ENCODE measurements at regions not wholly inside any gene's neighbourhood (a gene's known extent, or its start where the extent isn't known, plus 50 kb on each side); places are given as distances from the start of the nearest gene placed in this dataset.

DNA sequence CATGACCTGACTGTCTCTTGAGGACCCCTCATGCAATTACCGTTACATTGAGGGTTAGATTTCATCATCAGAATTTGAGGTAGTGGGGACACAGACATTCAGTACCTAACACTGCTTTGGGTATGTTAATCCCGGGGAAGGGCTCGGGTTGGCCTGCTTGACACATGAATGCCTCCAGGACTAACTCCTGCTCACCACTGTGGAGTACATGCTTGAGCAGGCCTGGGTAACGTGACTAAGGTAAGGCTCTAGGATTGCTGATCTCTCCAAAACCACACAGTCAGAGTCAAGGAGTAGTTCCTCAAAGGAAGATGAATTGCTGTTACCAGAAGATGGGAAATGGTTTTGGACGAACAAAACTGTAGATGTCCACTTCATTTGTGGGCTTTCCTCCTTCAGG lies 376.3 kb upstream of the ZNF462 start:
- Histone ChIP-seq H2BK5ac (ENCODE audit: low read depth, low read length) (no peak overlapping the region), H3K27ac (ENCODE audit: low read depth, low read length) (no peak overlapping the region), H3K4me2 (ENCODE audit: insufficient read depth in 1 of 2, low read depth in 2 of 2, low read length in 2 of 2) (no peak overlapping the region), H3K56ac (replicated peaks; ENCODE audit: insufficient read length, low read depth, low read length) (no peak overlapping the region), H2AFZ (ENCODE audit: low read length) (no peak overlapping the region), H3K18ac (ENCODE audit: extremely low read depth, low read length) (no peak overlapping the region), H4K5ac (ENCODE audit: insufficient read length, low read depth, low read length) (no peak overlapping the region), H3K36me3 (ENCODE audit: control insufficient read depth in 2 of 4, insufficient read depth in 4 of 4, low read length in 3 of 4) (no peaks in the 10 kb centered on the region), H3K9me3 (ENCODE audit: insufficient read depth in 2 of 2, low read depth in 1 of 2, low read length in 1 of 2) (no peaks in the 10 kb centered on the region), H2BK20ac (ENCODE audit: low read length) (no peak overlapping the region), H3K27me3 (replicated peaks in 1 of 4; ENCODE audit: control insufficient read depth in 3 of 4, extremely low read depth in 1 of 4, insufficient read depth in 3 of 4, low read length in 3 of 4) (no peaks in the 10 kb centered on the region), H2AK5ac (ENCODE audit: low read depth, low read length) (no peak overlapping the region), H2BK120ac (replicated peaks; ENCODE audit: low read depth, low read length) (no peak overlapping the region), H3K4me1 (replicated peaks in 1 of 4; ENCODE audit: control insufficient read depth in 3 of 4, insufficient read depth in 4 of 4, low read length in 3 of 4) (no peaks in the 10 kb centered on the region), H4K8ac (ENCODE audit: extremely low read depth, insufficient read depth, low read length) (no peak overlapping the region), H3K23ac (ENCODE audit: insufficient read length) (no peak overlapping the region), H2BK15ac (ENCODE audit: low read length) (no peak overlapping the region), H2BK12ac (ENCODE audit: low read depth, low read length) (no peak overlapping the region), H3K4ac (replicated peaks; ENCODE audit: insufficient read length, low read depth, low read length) (no peak overlapping the region), H3K9ac (replicated peaks in 1 of 4; ENCODE audit: extremely low read depth in 1 of 4, low read depth in 3 of 4, low read length in 3 of 4) (no peak overlapping the region), H3K79me1 (ENCODE audit: low read depth, low read length) (no peaks in the 10 kb centered on the region), H3K23me2 (ENCODE audit: low read depth, low read length) (no peaks in the 10 kb centered on the region), H3K4me3 (ENCODE audit: extremely low read depth in 1 of 4, insufficient read depth in 2 of 4, low read depth in 3 of 4, low read length in 4 of 4) (no peak overlapping the region), H3K79me2 (ENCODE audit: control insufficient read depth in 1 of 2, insufficient read depth in 2 of 2, low read length in 2 of 2) (no peaks in the 10 kb centered on the region), H4K91ac (replicated peaks; ENCODE audit: insufficient read length, low read length) (no peak overlapping the region), H4K20me1 (replicated peaks in 1 of 2; ENCODE audit: control insufficient read depth in 1 of 2, insufficient read depth in 2 of 2, low read length in 2 of 2) (no peaks in the 10 kb centered on the region), H3K14ac (ENCODE audit: insufficient read length) (no peak overlapping the region)
- ChIA-PET POLR2A (ENCODE audit: partially characterized antibody) (no interaction called here), CTCF (ENCODE audit: partially characterized antibody) (no interaction called here)
- no peak for TF ChIP-seq RBBP5 (IDR thresholded peaks at IDR 0.05; ENCODE audit: borderline replicate concordance, low read depth, low read length)
- 96% methylated on average over 5 of the region's 5 CpGs; no CpG with 5 or more reads in 1 of the 2 experiments for WGBS, 2 experiments (ENCODE audit: extremely low coverage in 1 of 2, insufficient coverage in 1 of 2, insufficient read length in 1 of 2, insufficient replicate concordance in 2 of 2, low coverage in 1 of 2, low lambda C conversion rate in 2 of 2, missing lambda C conversion rate in 1 of 2)
- no peak for FAIRE-seq
- DNase-seq (ENCODE audit: low read depth in 1 of 2, low spot score in 2 of 2), result no peak

Measured in H1 (cell line).